HG02571 (cell line): ENCODE measurements at regions not wholly inside any gene's neighbourhood (a gene's known extent, or its start where the extent isn't known, plus 50 kb on each side); places are given as distances from the start of the nearest gene placed in this dataset.

Experiments
- ATAC-seq: cut with Tn5 transposase; IDR thresholded peaks from one replicate; pipeline ENCODE4 v1.9.1; 2021; ENCODE audit warnings: mild to moderate bottlenecking, moderate library complexity; ENCODE audit not compliant: unreplicated experiment

DNA sequence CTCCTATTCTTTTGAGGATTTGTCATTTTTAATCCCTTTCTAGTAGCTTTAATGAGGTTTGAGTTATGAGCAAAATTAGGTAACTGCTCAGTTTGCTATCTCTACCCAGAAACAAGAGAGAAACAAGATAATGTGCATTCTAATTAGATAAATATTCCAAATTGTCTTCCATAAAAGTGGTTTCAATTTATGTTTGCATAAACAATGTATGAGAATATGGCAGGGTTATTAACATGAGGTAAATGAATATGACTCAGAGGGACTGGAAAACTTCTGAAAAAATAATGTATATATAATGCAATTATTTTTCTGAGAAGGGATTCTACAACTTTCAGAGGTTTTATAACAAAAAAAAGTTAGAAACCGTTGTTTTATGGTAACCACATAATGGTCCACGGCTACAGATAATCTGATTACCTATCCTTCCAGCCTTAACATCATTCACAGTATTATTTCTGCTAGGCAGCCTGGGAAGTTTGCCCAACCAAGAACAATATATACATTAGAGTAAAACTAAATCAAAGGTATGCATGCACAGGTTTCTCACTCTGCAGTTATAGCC lies 101.2 kb downstream of the CRPPA start:
- no peak for ATAC-seq

- ATAC-seq, result no peak
Observed at GRCh38 chr7:16318989-16319915, 102.1 kb downstream of the CRPPA start.

GRCh38 chr7:16318463-16318862 lies 102.9 kb downstream of the CRPPA start:
- no peak for ATAC-seq

GRCh38 chr7:16317406-16317805 lies 103.9 kb downstream of the CRPPA start:
- no peak for ATAC-seq

DNA sequence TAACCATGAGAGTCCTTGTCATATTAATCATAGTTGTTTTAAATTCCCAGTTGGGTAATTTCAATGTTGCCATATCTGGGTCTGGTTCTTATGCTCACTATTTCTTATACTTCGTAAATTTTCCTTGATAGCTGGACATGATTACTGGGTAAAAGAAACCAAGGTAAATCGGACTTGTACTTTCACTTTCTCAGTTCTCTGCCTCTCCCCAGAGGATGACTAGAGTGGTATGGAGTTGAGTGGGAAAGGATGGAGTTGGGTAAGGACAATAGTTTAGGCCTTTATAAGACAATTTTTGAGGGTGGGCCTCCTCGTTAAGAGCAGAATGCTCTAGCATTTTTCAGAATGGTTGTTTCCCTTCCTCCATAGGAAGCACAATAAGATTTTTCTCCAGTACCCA lies 106.1 kb downstream of the CRPPA start:
- ATAC-seq, result no peak

DNA sequence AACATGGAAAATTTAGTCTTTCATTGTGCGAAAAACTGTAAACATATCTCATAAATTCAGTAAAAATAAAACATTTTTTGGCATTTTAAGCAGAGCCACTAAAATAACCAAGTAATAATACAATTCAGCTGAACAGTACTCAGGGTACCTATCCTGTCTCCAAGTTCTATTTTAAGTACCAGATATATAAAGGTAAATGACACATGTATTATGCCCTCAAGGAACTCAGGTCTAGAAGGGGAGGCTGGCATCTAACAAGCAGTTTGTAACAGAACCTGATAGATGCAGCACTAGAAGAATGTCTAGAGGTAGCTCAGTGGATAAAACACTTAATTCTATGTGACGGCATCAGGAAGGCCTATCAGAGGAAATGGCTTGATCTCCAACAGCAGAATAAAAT lies 112.2 kb downstream of the CRPPA start:
- no peak for ATAC-seq

GRCh38 chr7:16301291-16301690 lies 120.0 kb downstream of the CRPPA start:
- no peak for ATAC-seq

- ATAC-seq, result no peak
Observed at GRCh38 chr7:16300361-16300895, 120.9 kb downstream of the CRPPA start.

DNA sequence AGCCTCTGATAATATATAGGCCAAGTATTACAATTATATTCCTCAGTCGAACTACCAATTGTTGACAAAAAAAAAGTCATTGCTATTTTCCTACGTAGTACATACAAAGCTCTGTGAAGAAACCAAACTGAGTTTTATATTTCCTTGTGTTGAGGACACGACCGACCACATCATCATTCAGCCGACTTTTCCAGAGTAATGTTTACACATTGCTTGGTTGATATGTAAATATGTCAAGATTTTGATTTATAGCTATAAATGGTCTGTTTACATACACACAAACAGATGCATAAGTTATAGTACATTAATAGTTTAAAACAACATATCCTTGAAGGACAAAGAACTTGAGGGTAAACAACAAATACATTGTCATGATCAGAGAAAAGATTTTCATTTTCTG lies 121.5 kb downstream of the CRPPA start:
- no peak for ATAC-seq

DNA sequence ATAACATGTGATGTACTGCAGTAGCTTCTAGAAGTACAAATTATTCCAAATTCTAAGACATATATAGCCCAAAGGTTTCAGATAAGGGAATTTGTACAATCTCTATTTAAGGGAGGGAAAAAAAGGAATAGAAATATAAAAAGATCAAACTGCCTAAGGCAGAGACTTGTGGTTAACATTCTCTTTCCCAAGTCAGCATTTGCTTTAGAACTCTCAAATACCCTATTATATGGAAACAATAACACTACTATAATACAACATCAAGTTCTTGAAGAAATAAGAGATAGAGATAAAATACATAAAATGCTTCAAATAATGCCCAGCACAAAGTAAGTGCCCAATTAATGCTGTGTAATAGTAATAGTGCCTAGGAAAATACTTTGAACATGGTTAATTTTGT lies 123.1 kb downstream of the CRPPA start:
- no peak for ATAC-seq

- no peak for ATAC-seq
Observed at GRCh38 chr7:16295558-16295957, 125.8 kb downstream of the CRPPA start.

DNA sequence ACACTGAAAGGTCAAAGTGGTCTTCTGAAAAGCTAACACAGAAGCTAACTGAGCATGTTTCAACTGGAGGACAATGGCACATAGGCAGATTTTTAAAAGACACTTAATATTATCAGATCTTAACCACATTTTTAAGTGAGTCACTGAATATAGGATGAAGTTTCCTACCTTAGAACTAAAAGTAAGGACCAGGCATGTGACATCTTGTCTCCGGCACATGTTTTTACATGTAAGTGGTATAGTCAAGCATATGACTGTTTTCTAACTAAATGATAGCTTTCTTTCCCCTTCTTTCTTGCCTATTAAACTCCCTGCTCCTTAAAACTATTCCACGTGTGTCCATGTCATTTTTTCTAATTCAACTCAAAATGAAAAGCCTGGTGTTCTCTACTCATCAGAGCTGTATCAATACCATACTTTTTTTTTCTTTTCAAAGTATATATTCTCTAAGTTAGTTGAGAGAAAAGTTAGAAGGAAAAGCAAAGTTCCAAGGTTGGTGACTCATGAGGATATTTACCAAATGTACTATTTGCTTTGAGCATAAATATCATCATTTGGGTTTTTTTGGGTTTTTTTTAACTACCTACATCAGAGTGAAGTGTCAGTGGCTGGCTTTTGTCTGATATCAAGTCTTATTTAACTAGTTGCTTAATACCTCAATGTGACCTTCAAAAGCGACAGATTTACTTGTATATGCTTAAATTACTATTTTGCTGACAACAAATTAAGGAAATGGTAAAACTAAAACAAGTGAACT lies 127.5 kb downstream of the CRPPA start:
- no peak for ATAC-seq

DNA sequence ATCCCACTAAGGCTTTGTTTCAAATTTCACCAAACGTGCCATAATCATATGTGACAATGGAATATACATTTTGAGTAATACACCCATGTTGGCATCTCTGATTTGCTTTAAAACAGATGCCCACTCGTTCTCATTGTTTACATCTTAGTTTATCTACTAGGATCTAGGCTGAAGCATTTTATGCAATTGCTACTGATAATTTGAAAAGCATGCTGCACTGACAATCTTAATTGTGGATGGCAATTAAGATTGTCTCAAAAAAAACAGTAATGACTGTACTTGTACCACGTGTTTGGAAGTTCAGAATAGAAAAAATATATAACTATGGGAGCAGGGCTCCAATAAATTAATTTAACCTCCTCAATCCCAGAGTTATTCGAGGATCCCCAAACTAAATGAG lies 136.8 kb downstream of the CRPPA start:
- no peak for ATAC-seq

- ATAC-seq, result no peak
Observed at GRCh38 chr7:16278167-16278787, 143.1 kb downstream of the CRPPA start.

DNA sequence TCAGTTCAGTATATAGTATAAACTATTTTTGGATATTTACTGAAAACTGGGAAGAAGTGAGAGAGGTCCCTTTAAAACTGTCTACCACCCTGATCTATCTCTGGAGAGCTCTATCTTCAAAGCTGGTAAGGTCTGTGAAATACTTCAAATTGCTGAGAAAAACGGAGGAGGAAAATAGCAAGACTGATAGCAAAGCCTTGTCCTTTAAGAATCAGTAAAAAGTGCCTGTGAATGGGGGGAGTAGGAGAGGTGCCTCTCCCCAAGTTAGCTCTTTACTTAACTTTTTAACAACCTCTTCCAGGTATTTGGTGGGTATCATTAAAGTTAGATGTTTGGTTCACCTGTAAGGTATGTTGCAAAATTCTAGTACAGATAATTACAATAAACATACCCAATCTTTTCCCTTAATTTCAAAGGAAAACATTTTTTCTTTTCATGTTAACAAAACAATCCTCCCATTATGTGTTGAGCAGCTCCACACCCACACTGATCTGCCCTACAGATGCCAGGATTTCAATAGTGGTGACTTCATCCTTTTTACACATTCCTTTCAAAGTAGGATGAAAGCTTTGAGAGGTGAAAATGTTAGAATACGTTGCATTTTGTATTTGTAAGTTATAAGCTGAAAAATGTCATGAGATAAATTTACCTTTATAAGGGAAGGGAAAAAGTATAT lies 149.2 kb downstream of the CRPPA start:
- ATAC-seq, result no peak

DNA sequence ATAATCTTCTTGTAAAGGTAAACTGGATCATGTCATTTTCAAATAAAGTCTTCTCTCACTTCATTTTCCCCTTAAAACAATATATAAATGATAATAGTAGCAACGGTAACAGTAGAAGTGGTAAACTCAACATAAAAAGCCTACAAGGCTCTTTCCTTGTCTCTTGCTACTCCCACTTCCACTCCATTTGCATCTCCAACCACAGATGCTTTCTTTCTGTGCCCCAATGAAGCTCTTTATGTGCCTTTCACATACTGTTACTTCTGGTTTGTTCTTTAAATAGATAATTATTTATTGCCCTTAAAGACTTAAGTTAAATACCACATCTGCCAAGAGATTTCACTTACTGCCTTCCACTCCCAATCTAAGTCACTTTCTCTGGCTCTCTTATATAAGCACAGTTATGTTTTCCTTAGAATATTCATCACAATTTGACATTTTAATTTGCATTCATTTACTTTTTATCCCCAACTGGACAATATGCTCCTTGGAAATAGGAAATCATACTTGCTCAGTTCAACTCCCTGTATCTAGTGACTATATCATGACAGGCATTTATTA lies 149.9 kb downstream of the CRPPA start:
- no peak for ATAC-seq

- no peak for ATAC-seq
Observed at GRCh38 chr7:16270844-16271243, 150.5 kb downstream of the CRPPA start.

DNA sequence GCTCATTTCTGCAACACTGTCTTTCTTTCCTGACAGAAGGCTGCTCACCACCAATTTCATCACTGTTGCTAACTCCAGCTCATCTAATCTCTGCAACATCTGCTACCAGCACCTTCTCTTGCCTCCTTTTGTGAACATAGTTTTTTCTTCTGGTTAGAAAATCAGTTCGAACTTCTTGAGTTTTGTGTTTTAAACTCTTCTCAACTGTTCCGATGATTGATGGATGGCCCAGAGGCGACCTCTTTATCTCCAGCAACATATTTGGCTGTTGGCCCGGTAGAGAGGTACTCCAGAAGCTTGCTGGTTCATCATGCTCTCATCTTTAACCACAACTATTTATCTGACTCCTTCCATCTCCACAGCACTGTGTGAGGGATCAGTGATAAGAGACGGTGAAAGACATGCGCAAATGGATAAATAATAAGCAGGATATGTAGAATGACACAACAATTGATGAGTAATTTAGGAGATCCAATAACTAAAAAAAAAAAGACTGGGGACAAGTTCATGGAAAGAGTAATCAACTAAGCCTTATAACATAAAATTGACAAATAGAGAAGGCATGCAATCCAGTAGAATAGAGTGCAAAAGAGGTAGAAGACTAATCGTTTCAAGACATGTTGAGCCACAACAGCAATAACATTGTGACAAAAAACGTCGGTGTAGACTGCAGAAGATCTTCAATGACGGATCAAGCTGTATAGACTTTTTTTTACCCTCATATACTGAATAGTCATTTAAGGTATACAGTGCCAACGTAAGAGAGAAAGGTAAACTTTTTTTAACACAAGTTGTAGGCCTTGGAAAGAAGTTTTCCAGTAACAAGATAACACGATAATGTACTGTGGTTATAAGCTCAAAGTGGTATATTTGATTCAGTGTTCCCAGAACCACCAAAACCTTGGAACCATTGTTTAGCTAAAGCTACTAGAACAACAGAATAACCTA lies 152.2 kb downstream of the CRPPA start:
- no peak for ATAC-seq
